HG03103 (cell line): ENCODE measurements at regions not wholly inside any gene's neighbourhood (a gene's known extent, or its start where the extent isn't known, plus 50 kb on each side); places are given as distances from the start of the nearest gene placed in this dataset.
"Not testable (repeated sequence)": the region's sequence is repeated elsewhere in the genome, so short reads cannot be mapped to it uniquely, and the experiment has no call there.

Experiments used
- ATAC-seq: cut with Tn5 transposase; IDR thresholded peaks from one replicate; pipeline ENCODE4 v1.9.1; 2021; ENCODE audit warnings: low read depth; ENCODE audit not compliant: unreplicated experiment

DNA sequence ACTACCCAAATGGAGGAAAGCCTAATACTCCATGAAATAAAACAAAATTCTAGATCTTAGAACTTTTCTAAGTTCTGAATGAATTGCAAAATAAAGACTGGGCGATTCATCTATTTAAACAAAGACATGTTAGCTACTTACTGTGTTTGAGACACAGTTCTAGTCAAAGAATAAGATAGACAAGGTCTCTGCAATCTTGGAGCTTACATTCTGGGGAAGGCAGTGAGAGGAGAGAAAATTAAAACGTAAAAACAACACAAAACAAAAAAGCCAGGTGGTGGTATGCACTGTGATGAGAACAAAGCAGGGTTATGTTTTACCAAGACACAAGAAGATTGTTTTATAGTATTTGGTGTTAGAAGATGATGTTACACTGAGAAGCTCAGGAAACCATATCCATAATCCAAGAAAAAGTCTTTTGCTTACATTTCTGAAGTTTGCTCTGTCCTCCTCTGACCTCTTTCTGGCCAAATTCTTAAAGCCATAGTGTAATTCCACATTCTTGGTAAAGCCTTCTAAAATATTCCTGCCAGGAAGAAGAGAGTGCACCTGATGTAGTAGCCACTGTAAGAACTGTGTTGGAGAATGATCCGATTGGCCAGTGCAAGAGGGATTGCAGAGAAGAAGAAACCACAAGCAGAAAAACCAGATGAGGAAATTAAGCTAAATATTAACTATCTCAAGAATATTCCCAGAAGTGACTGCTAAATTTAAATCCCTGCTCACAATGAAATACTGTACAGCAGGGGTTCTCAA lies 218.4 kb downstream of the PCSK1 start:
- ATAC-seq: no peak

GRCh38 chr5:96209829-96210228 lies 223.2 kb downstream of the PCSK1 start:
- no peak for ATAC-seq

DNA sequence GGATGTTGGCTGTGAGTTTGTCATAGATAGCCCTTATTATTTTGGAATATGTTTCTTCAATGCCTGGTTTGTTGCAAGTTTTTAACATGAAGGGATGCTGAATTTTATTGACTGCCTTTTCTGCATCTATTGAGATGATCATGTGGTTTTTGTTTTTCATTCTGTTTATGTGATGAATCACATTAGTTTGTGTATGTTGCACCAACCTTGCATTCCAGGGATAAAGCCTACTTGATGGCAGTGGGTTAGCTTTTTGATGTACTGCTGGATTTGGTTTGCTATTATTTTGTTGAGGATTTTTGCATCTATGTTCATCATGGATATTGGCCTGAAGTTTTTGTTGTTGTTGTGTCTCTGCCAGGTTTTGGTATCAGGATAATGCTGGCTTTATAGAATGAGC lies 225.6 kb downstream of the PCSK1 start:
- no peak for ATAC-seq

GRCh38 chr5:96203761-96204160 lies 229.3 kb downstream of the PCSK1 start:
- ATAC-seq: no peak

DNA sequence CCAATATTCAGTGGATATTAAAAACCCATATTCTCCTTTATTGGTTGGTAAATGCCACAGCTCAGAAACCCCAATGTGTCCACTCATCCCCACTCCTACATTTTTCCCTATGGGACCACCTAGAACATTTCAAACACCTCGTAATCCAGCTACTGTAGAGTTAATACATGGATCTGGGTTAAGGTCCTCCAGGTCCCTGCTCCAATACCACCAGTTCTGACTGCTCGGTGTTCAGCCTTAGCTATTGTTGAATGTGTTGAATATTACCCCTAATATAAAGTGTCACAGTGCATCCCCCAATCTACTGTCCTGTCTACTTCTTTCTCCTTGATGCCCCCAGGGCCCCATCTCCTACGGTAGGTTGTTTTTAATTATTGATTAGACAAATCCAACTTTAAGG lies 231.5 kb downstream of the PCSK1 start:
- no peak for ATAC-seq

GRCh38 chr5:96200641-96201040 lies 232.4 kb downstream of the PCSK1 start:
- no peak for ATAC-seq

GRCh38 chr5:96199713-96200183 lies 233.3 kb downstream of the PCSK1 start:
- no peak for ATAC-seq

DNA sequence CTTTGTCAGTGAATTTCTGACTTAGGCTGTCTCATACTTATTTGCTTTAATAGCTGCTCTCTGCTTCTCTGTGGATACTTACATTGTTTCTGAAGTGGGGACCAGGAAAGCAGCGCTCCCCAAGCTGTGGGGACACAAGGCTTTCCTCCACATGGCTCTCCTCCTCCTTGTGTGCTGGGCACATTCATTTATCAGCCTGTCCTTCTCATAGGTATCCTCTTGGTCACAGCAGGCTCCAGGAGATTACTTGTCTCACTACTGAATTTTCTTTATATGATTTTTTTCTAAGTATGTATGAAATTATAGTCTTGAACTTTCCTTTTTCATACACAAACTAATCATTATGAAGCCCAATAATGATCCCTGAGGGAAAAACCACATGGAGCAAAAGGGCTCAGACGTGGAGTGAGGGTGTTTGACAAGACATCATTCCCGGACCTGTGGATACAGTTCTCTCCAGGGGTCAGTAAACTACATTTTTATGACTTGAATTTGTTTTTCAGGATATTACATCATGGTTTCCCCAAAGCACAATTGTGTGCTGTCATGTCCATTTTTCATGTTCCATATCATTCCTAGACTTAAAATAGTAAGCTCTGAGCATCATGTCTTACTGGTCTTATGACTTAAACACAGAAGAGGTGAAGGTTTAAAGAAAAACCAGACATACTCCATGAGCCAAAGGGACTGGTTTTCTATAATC lies 234.5 kb downstream of the PCSK1 start:
- ATAC-seq: no peak

DNA sequence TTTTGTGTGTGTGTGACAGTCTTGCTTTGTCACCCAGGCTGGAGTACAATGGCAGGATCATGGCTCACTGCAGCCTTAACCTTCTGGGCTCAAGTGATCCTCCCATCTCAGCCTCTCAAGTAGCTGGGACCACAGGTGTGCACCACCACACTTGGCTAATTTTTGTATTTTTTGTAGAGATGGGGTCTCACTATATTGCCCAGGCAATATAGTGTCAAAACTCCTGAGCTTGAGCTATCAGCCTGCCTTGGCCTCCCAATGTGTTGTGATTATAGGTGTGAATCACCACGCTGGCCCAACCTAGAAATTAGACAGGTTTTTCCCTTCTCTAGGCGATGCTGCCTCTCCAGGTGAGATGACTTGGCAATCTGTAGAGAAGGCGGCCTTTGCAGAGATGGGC lies 235.3 kb downstream of the PCSK1 start:
- ATAC-seq: not testable (repeated sequence)

DNA sequence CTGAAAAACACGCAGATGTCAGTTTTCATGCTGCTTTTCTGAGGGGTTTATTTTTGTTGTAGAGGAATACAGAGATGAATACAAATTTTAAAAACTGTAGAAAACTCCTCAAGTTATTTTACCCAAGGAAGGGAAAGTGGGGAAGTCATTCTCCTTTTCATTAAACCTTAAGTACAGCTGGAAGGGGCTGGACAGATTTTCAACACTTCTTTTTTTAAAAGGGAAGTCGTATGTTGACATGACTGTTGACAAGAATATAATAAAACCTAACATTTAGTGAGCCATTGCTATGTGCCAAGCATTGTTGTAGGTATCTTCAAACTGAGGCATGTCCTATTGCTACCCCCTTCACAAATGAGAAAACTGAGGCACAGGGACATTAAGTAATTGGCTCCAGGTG lies 235.7 kb upstream of the ELL2 start:
- no peak for ATAC-seq

- no peak for ATAC-seq
Measured at GRCh38 chr5:96196890-96197289, 235.2 kb upstream of the ELL2 start.

GRCh38 chr5:96196407-96196806 lies 234.8 kb upstream of the ELL2 start:
- ATAC-seq: no peak

- ATAC-seq: no peak
Measured at GRCh38 chr5:96195123-96195522, 233.5 kb upstream of the ELL2 start.

GRCh38 chr5:96194593-96194992 lies 232.9 kb upstream of the ELL2 start:
- no peak for ATAC-seq

DNA sequence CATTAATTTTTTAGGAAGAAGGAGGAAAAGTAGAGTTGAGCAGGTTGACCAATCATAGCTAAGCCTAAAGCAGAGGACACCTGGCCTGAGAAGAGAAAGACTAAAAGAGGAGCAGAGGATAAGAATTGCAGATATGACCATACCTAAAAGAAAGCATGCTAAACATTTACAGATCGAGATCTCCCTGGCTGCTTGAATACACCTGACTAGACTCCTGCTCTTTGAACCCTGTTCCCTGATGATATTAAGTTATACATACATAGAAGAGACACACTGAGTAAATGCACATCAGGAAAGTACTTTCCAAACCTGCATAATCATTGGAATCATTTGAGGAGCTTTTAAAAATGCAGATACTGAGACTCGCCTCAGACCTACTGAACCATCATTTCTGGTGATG lies 232.3 kb upstream of the ELL2 start:
- no peak for ATAC-seq

DNA sequence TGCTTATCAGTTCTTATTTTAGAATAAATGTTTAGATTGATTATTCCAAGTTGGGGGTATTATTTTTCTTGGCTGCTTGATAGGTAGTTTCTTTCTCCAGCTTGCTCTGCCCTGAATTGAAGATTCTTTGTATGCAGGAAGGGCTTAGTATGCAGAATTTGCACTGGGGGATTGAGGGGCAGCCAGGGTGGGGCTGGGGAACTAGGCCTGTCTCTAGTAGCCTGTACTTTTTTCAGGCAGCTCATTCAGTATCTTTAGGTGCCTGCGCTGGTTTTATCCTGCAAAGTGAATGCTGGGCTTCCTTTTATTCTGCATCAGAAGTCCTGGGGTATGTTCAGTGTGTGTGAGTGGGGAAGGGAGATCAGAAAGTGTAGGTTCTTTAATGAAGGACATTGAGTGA lies 228.3 kb upstream of the ELL2 start:
- no peak for ATAC-seq

DNA sequence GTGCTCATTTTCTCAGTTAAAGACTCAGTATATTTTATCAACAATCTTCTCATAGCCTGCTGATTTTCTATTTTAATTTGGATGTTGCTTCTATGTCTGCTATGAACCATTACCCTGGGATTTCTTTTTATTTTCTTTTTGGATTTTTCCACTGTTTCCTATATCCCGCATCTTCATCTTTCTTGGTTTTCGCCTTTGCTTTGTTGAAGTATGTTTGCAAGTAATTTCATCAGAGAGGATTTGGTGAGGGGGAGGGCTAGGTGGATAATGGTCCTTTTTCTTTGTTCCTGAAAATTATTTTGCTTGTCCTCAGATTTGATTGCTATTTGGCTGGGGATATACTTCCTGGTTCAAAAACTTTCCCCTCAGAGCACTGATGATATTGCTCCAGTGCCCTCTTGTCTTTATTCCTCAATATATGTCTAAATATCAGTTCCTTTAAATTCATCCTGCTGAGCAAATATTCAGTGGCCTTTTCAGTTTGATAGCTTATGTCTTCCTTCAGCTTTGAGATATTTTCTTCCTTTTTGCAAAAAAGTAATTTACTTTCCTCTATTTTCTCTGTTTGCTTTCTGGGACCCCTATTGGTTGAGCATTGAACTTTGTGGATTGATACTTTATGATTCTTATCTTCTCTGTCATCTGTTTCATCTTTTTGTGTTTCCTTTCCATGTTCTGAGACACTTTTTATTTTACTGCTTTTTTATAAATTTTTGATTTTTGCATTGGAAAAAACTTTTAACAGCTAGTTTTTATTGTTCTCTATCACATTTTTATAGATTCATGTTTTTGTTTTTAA lies 227.6 kb upstream of the ELL2 start:
- no peak for ATAC-seq

DNA sequence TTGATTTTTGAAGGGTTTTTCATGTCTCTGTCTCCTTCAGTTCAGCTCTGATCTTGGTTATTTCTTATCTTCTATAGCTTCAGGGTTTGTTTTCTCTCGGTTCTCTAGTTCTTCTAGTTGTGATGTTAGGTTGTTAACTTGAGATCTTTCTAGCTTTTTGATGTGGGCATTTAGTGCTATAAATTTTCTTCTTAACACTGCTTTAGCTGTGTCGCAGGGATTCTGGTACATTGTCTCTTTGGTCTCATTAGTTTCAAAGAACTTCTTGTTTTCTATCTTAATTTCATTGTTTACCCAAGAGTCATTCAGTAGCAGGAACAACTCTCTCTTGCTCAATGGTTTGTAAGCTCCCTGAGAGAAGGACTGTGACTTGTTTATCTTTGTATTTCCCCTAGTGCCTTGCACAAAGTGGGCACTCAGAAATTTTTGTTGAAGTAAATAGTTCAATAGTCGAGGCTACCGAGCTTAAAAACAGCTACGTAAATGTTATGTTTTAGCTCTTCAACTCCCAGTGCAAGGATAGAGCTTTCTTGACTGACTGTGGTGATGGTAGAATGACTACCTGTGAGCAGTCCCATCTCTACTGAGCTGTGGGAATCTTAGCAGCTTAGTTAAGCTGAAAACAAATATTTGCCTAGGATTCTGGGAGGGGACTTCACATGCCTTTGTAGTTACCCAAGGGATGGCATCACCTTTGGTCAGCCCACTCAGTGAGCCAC lies 225.8 kb upstream of the ELL2 start:
- no peak for ATAC-seq

DNA sequence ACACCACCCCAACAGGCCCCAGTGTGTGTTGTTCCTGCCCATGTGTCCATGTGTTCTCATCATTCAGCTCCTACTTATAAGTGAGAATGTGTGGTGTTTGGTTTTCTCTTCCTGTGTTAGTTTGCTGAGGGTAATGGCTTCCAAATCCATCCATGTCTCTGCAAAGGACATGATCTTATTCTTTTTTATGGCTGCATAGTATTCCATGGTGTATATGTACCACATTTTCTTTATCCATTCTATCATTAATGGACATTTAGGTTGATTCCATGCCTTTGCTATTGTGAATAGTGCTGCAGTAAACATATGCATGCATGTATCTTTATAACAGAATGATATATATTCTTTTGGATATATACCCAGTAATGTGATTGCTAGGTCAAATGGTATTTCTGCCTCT lies 222.9 kb upstream of the ELL2 start:
- not testable (repeated sequence) for ATAC-seq

GRCh38 chr5:96180684-96181435 lies 219.2 kb upstream of the ELL2 start:
- no peak for ATAC-seq
